Middle frontal gyrus (tissue), 1 donor: ENCODE measurements at regions not wholly inside any gene's neighbourhood (a gene's known extent, or its start where the extent isn't known, plus 50 kb on each side); places are given as distances from the start of the nearest gene placed in this dataset.
"Not testable (repeated sequence)": the region's sequence is repeated elsewhere in the genome, so short reads cannot be mapped to it uniquely, and the experiment has no call there.

ENCODE experiments used
- DNase-seq: peaks from one replicate; pipeline ENCODE4 v3.0.0-alpha.2; 2015; ENCODE audit warnings: low spot score; ENCODE audit errors: extremely low spot score

DNA sequence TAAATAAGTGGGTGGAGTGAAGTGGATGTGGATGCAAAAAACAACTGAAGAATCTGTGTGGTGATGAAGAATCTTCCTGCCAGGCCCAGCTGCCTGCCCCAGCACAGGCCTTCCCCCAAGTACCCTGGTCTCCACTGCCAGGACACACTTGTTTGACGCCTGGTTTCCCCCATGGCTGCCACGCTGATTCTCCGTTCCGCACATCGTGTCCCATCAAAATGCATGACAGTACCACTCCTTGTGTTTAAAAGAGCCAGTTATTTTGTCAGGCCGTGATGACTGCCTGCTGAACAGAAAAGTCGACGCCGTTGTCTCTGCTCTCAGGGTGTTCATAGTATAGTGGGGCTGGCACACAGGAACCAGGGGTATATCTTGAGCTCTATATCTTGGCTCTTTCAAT, 50.3 kb upstream of the KYNU start:
- no peak for DNase-seq

DNA sequence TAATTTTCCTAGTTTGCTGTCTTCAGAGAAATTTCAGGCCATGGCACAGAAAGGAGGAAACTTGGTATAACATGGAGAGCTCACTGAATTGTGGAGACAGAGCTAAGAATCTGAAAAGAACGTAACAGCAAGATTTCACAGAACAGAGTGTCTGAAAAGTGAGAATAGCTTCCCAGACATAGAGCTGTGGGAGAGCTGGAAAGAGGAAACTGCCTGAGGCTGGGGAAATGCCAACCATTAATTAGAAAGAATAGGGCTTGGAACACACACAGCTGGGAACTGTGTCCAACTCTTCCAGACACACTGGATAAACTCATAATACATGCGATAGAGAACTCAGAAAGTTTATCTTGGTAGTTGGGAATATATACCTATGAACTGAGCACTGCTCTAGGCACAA, 51.6 kb upstream of the KYNU start:
- DNase-seq = no peak

DNA sequence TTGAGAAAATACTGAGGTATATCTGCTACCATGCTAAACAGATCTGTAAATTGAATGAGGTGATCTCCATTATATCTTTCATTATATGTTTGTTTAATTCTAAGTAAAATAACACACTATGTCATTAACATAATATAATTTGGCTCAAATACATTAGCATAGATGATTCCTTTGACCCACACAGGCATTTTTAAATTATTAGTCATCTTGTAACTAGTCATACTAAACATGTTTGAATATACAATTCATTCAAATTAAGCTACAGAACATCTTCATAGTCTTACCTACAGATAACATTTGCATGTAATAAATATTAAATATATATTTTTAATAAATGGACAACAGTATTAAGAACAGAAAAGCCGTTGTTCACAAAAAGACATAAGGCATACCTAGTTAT, 52.7 kb upstream of the KYNU start:
- DNase-seq = no peak

DNA sequence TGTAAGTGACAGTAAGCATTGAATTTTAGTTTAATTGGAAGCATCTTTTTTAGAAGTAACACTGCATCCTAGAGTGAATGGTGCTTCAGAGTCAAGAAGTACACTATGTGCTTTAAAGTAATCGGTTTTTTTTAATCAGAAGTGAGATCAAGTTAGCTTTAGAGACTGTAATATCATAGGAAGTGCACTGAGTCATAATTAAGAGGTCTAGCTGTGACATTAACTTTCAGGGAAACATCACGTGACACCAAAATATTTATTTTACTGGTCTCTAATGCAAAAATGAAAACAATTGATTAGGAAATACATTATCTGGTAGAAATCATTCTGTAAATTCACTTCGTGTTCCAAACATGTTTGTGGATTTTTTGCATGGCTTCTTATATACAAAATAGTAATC, 55.3 kb upstream of the KYNU start:
- DNase-seq = no peak

DNA sequence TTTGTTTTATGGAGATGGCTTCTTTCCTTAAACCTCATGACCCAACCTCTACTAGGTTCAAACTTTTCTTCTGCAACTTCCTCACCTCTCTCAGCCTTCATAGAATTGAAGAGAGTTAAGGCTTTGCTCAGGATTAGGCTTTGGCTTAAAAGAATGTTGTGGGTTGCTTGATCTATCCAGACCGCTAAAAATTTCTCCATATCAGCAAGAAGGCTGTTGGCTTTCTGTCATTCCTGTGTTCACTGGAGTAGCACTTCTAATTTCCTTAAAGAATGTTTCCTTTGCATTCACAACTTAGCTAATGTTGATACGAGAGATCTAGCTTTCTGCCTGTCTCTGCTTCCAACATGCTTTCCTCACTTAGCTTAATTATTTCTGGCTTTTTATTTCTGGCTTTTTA, 58.1 kb upstream of the KYNU start:
- DNase-seq = no peak

DNA sequence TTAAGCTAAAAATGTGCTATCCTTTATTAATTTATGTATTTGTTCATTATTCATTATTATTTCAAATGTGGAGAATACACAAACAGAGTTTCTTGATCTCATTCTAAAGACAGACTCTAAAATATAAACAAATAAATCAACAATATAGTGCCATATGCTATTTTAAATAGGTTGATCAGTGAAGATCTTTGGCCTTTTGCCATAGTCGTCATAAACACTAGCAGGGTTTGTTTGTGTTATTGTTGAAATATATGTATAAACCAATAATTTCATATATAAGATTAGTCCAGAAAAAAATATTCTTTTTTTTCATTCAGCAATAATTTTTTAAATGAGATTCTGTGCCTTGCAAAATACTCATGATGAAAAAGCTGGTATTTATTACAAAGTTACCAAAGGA, 62.1 kb upstream of the KYNU start:
- DNase-seq = no peak

DNA sequence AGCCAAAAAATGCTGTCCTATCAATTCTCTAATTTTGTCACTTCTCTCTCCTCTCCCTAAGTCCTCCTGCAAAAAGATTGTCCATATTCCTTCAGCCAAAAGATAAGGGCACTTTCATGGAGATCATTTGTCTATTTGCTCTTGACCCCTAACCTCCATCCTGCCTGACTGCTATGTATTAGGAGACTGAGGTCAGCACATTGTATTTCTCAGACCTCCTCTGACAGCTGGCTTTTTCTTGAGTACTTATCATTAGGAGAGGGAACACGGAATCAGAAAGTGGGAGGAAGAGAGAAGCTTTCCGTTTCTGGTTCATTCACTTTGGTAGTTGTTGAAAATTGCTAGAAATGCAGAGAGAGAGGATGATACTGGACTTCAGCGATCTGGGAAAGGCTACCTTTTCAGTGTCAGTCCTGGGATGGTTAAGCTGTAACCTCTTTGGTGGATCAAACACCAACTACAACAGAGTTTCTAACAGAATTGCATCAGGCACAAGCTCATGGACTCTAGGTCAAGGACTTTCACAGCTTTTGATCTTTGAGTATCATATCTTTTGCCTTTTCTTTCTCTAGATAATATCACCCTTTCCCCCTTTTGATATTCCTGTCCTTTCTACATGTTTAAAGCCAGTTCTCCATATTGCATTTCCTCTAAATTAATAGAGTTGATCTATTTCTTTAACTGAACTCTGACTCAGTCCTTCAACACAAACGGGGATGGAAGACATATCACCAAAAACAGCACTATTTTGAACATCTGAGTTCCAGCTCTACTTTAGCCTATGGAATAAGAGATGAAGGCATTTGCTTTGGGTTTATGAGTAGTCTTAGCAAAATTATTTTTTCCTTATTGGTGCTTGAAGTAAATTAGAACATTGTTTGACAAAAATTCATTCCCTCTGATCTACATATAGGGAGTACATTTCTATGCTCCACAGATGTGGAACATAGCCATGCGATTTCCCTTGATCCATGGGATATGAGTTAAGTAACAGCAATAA, 63.3 kb upstream of the KYNU start:
- no peak for DNase-seq

DNA sequence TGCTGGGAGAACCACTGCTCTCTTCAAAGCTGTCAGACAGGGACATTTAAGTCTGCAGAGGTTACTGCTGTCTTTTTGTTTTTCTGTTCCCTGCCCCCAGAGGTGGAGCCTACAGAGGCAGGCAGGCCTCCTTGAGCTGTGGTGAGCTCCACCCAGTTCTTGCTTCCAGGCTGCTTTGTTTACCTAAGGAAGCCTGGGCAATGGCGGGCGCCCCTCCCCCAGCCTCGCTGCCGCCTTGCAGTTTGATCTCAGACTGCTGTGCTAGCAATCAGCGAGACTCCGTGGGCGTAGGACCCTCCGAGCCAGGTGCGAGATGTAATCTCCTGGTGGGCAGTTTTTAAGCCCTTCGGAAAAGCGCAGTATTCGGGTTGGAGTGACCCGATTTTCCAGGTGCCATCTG, 65.8 kb upstream of the KYNU start:
- not testable (repeated sequence) for DNase-seq

DNA sequence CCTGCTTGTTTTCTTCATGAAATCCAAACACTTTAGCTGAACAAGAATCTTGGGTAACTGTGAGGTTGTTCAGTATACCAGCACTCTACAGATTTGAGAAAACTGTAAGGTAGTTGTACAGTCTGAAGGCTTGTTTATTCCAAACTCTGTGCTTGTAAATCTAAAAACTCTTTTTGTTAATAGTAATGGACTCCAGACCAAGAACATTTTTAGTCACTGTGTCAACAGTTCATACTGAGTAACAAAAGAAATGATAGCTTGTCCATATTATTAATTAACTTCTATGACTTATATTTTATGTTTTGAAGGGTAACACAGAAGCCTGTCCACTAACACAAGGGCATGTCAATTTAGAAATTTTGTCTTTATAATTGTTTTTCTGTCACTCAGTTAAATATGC, 72.2 kb upstream of the KYNU start:
- no peak for DNase-seq

DNA sequence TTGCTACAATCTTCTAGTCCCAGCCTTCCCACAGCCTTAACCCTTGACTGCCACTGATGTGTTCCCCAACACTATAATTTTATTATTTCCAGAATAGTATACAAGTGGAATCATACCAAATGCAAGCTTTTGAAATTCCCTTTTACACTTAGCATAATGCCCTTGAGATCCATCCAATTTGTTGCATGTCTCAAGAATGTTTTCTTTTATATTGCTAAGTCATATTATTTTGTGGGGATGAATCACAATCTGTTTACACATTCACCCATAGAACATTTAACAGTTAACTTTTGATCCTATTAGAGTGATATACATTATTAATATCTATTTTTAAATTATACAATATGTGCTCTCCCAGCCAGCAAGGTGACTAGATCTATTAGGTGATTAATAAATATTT, 74.3 kb upstream of the KYNU start:
- DNase-seq = no peak

DNA sequence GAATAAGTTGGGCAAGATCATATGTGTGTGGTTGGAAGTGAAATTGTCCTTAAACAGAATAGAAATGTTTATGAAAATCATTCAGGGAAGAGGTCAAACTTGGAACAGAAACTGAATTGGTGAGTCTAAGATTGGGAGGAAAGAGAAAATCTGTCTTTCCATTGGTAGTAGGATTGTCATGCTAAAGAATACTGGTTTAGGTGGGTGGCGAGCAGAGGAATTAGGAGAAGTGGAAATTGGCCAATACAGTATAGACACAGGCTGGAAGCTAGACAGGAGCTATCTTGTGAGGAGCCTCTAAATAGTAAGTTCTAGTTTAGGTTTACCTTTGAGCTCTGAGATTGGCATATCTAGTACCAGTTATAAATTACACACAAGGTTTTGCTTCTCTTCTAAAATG, 80.9 kb upstream of the KYNU start:
- DNase-seq = no peak

DNA sequence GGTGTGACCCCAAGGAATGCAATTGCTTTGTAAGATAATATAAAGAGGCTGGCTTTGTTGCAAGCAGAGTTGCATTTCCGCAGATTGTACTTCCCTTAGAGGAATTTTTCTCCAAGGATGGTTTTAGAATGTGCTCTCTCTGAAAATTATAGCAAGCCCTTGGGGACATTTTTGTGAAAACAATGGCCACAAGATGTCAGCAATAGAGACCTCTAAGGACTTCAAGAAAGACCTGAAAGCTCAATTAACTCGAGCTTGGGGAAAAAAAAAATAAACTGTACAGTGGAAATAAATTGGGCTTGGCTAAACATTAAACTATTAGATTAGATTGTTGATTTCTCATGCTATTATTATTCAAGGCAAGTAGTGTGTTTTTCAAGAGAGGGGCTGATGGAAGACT, 81.3 kb upstream of the KYNU start:
- DNase-seq = no peak

DNA sequence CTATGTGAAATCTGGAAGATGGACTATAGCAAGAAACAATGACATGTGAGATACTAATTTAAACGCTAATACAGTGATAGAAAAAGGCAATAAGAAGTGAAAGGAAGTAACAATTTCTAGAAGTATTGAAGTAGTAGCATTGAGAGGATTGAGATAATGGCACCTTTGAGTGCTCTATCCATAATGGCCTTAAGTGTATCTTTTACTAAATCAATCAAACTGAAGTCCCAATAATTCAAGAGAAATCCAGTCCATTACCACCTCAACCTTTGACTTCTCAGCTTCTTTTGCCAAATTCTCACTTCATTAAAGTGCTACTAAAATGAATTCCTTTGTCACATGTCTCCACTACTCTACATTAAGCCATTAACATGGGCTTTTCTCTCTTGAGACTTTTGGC, 82.6 kb upstream of the KYNU start:
- no peak for DNase-seq

DNA sequence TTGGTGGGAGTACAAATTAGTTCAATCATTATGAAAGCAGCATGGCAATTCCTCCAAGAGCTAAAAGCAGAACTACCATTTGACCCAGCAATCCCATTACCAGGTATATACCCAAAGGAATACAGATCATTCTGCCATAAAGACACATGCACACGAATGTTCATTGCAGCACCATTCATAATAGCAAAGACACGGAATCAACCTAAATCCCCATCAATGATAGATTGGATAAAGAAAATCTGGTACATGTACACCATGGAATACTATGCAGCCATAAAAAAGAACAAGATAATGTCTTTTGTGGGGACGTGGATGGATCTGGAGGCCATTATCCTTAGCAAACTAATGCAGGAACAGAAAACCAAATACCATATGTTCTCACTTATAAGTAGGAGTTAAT, 85.1 kb upstream of the KYNU start:
- not testable (repeated sequence) for DNase-seq

DNA sequence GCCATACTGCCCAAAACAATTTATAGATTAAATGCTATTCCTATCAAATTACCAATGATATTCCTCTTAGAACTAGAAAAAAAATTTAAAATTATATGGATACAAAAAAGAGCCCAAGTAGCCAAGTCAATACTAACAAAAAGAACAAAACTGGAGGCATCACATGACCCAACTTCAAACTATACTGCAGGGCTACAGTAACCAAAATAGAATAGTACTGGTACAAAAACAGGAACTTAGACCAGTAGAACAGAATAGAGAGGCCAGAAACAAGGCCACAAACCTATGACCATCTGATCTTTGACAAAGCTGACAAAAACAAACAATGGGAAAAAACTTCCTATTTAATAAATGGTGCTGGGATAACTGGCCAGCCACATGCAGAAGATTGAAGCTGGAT, 86.1 kb upstream of the KYNU start:
- no peak for DNase-seq

DNA sequence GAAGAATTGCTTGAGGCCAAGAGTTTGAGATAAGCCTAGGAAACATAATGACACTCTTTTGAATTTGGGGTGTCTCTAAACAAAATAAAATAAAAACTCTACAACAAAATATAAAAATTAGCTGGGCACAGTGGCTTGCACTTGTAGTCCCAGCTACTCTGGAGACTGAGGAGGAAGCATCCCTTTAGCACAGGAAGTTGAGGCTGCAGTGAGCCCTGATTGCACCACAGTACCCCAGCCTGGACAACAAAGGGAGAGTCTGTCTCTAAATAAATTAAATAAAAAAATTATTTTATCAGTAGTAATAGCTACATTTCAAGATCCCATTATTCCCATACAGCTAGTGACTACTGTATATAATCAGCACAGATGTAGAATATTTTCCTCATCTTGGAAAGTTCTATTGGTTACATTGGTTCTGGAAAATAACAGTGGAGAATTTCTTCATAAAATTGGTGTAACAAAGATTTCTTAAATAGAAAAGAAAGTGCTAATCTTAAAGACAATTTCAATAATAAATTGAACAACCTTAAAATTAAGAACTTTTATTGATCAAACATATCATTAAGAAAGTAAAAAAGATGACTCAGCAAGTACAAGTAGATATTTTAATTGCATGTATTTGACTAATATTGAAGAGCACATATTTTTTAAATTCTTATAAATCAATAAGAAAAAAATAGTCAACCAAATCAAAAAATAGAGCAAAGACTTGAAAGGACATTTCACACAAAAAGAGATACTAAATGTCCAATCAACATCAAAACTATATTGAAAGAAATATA, 90.4 kb upstream of the KYNU start:
- DNase-seq = no peak

DNA sequence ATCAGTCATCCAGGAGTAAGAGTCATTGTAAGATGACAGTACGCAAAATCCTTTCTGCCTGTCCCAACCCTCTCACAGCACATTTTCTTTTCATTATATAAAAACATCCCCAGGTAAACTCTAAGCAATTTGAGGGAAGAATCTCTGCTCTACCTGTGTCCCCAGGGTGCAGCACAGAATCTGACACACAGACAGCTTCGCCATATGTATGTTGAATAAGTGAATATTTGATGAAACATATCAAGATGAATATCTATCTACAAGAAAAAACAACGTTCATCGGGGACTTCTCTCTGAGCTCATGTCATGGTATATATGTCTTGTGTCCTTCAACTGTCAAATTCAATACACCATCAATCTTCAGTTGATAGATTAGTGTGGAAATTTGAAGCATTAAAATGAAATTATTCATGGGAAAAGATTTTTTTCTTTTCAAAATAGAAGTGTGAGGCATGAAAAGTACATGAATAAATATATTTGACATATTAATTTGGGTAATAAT, 94.5 kb upstream of the KYNU start:
- DNase-seq = no peak

DNA sequence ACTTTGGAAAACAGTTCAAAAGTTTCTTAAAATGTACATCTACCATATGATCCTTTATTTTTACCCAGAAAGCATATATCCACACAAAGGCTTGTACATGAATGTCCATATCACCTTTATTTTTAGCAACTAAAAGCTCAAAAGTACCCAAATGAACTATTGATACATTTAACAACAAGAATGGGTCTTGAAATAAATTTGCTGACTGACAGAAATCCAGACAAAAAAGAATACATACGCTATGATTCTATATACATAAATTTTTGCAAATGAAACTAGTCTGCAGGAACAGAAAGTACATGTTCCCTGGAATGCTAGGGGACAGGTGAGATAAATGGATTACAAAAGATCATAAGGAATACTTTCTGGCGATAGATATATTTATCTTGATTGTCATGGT, 96.3 kb upstream of the KYNU start:
- DNase-seq = no peak

DNA sequence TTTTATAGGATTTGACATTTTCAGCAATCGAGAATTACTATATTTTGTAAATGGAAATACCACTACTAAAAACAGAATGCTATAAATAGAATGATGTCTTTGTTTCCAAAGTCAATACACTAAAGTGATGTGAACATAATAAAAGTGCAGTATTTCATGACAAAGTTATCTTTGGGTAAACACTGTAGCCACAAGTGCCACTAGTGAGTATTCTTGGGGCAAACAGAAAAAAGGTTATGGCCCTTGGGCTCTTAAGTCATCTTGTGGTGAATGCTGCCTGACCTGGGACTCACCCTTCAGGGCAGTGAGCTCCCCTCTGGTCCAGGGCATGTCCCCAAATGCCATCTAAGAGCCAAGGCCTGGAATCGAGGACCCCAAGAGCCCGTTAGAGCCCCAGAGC, 99.2 kb upstream of the KYNU start:
- DNase-seq = no peak

DNA sequence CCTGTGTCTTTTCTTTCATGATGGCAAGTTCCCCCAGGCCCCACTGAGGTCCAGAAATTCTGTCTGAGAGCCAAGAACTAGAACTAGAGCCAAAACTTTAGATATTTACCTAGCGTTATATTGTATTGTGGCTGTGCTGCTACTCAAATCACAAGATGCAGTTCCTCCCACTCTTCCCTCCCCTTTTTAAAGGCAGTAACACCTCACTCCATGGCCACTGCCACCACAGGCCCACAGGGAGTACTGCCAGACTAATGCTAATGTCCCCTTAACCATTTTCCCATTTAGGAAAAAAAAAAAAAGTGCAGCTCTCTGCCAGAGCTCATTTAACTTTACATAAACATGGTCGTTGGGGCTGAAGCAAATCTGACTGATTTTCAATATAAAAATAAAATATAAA, 99.7 kb upstream of the KYNU start:
- DNase-seq = no peak

DNA sequence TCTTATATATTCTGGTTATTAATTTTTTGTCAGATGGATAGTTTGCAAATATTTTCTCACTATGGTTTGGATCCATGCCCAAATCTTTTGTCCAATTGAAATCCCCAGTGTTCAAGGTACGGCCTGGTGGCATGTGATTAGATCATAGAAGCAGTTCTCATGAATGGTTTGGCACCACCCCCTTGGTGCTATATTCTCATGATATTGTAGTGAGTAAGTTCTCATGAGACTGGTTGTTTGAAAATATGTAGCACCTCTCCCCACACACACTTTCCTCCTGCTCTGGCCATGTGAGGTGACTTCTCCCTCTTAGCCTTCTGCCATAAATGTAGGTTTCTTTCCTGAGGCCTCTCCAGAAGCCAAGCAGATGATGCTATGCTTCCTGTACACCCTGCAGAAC, 107.7 kb upstream of the KYNU start:
- no peak for DNase-seq

DNA sequence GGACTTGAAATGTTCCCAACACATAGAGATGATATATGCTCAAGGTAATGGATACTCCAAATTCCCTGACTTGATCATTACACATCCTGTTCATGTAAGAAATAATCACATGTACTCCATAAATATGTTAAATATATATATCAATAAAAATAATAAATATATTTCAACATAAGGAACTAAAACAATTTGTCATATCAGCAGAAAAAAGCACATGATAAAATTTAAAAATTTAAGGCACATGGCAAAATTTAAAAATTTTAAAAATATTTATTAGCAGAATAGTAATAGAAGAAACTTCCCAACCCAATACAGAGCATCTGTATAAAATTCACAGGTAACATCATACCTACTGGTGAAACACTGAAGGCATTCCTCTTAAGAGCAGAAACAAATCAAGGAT, 109.6 kb upstream of the KYNU start:
- no peak for DNase-seq
